ENCODE measurements at regions not wholly inside any gene's neighbourhood (a gene's known extent, or its start where the extent isn't known, plus 50 kb on each side); places are given as distances from the start of the nearest gene placed in this dataset.

GRCh38 chr7:149635561-149636329 is 137.6 kb downstream of the ZNF467 start:
- WGBS (ENCODE audit: insufficient coverage), result 73% methylated on average over 10 of the region's 10 CpGs
- H3K4me1 Mint-ChIP-seq, result no peaks in the 10 kb centered on the region
- Histone ChIP-seq H2AFZ (ENCODE audit: insufficient read depth, low read depth, low read length, poor library complexity, severe bottlenecking) (no peak overlapping the region), H3K4me2 (replicated peaks; ENCODE audit: low read depth, low read length, poor library complexity, severe bottlenecking) (no peak overlapping the region), H3K27me3 (replicated peaks in 1 of 4; ENCODE audit: control extremely low read depth in 1 of 4, control insufficient read depth in 3 of 4, insufficient read depth in 4 of 4, low read length in 3 of 4) (peaks cover 0 to 16% (median 0%) of the 10 kb centered on the region in 4 experiments), H3K9ac (ENCODE audit: low read length) (no peak overlapping the region), H3K9me3 (ENCODE audit: control extremely low read depth in 1 of 3, control insufficient read depth in 2 of 3, insufficient read depth in 1 of 3, low read length in 2 of 3) (no peaks in the 10 kb centered on the region), H3K27ac (ENCODE audit: low read length in 2 of 2) (no peak overlapping the region), H3K36me3 (replicated peaks in 1 of 2; ENCODE audit: control extremely low read depth in 1 of 2, control insufficient read depth in 1 of 2, extremely low read depth in 1 of 2, insufficient read depth in 2 of 2, low read length in 1 of 2) (no peaks in the 10 kb centered on the region), H4K20me1 (ENCODE audit: control insufficient read depth, insufficient read depth, low read length, poor library complexity, severe bottlenecking) (no peaks in the 10 kb centered on the region), H3K4me3 (ENCODE audit: control extremely low read depth in 1 of 5, extremely low read depth in 1 of 5, insufficient read depth in 1 of 5, low read depth in 2 of 5, low read length in 4 of 5) (no peak overlapping the region), H3K79me2 (ENCODE audit: control insufficient read depth, insufficient read depth, low read length) (no peaks in the 10 kb centered on the region), H3K4me1 (ENCODE audit: control insufficient read depth in 2 of 2, insufficient read depth in 2 of 2, low read length in 2 of 2) (no peaks in the 10 kb centered on the region)
- H3K27ac Mint-ChIP-seq, result no peak overlapping the region
- DNase-seq (no peak), ATAC-seq (ENCODE audit: low read depth) (no peak)
- intact Hi-C loops (cut with micrococcal nuclease), result no loop called here
- H3K27me3 Mint-ChIP-seq, result peaks cover 19% of the 10 kb centered on the region
- POLR2A ChIA-PET, result interaction anchor here (0.7 kb wide), 1 partner anchor 9 kb away, joined by 3 read pairs; no protein-coding TSS in a partner anchor
- no peaks in the 10 kb centered on the region for H3K9me3 Mint-ChIP-seq (ENCODE audit: insufficient read depth)
- TF ChIP-seq EZH2 (IDR thresholded peaks at IDR 0.05; ENCODE audit: borderline replicate concordance, insufficient read depth, low read depth, low read length, poor library complexity, severe bottlenecking) (no peak), CTCF (IDR thresholded peaks at IDR 0.05) (no peak)
- H3K4me3 Mint-ChIP-seq, result no peak overlapping the region
- CTCF ChIA-PET, result no interaction called here
